Fibroblast of lung (primary cell): ENCODE measurements at regions not wholly inside any gene's neighbourhood (a gene's known extent, or its start where the extent isn't known, plus 50 kb on each side); places are given as distances from the start of the nearest gene placed in this dataset.

Experiments used
- DNase-seq, 2 donors: peaks; one replicate each; pipeline versions ENCODE4 v3.0.0 to v3.0.0-alpha.2; 2010; ENCODE audit warnings: low read depth in 2 of 2
- H2AFZ ChIP-seq: 2 replicates; pipeline ENCODE4 v1.5.1; 2012; ENCODE audit warnings: low read length, control low read depth, inconsistent platforms
- H3K27ac ChIP-seq: 2 replicates; pipeline ENCODE4 v1.5.1; 2011; ENCODE audit warnings: low read length, control low read depth; ENCODE audit not compliant: insufficient read depth
- H3K27me3 ChIP-seq: 2 replicates; pipeline ENCODE4 v1.5.1; 2011; ENCODE audit warnings: mild to moderate bottlenecking, low read length; ENCODE audit not compliant: control insufficient read depth, insufficient read depth
- H3K36me3 ChIP-seq: 2 replicates; pipeline ENCODE4 v1.5.1; 2011; ENCODE audit warnings: low read length; ENCODE audit not compliant: control insufficient read depth, insufficient read depth
- H3K4me1 ChIP-seq: 2 replicates; pipeline ENCODE4 v1.5.1; 2011; ENCODE audit warnings: low read length; ENCODE audit not compliant: control insufficient read depth, insufficient read depth; ENCODE audit errors: extremely low read depth
- H3K4me2 ChIP-seq: 2 replicates; pipeline ENCODE4 v1.5.1; 2011; ENCODE audit warnings: low read length, control low read depth; ENCODE audit not compliant: insufficient read depth; ENCODE audit errors: extremely low read depth
- H3K4me3 ChIP-seq, 4 experiments: fragments of 200-600 bp in 1 of 4; sonication (generic) in 1 of 4; replicated peaks in 1 of 4; 2 replicates each; pipeline ENCODE4 v1.5.1; 2011 to 2016; ENCODE audit warnings: low read length in 4 of 4, low read depth in 3 of 4, mild to moderate bottlenecking in 3 of 4, control low read depth in 2 of 4, inconsistent platforms in 1 of 4, mixed read lengths in 1 of 4; ENCODE audit not compliant: insufficient read depth in 1 of 4; ENCODE audit errors: control extremely low read depth in 1 of 4
- H3K79me2 ChIP-seq: 2 replicates; pipeline ENCODE4 v1.5.1; 2012; ENCODE audit warnings: mild to moderate bottlenecking, low read length, inconsistent platforms; ENCODE audit not compliant: control insufficient read depth, insufficient read depth
- H3K9ac ChIP-seq: 2 replicates; pipeline ENCODE4 v1.5.1; 2011; ENCODE audit warnings: mild to moderate bottlenecking, low read length, control low read depth; ENCODE audit not compliant: insufficient read depth
- H3K9me3 ChIP-seq: 2 replicates; pipeline ENCODE4 v1.5.1; 2012; ENCODE audit warnings: low read depth, low read length; ENCODE audit not compliant: control insufficient read depth, insufficient read depth
- H4K20me1 ChIP-seq: 2 replicates; pipeline ENCODE4 v1.5.1; 2011; ENCODE audit warnings: low read length; ENCODE audit not compliant: control insufficient read depth, insufficient read depth; ENCODE audit errors: extremely low read depth
- EZH2 ChIP-seq: IDR thresholded peaks from 2 replicates; pipeline ENCODE4 v1.5.1; 2012; ENCODE audit warnings: low read length, control low read depth, mild to moderate bottlenecking; ENCODE audit errors: missing control alignments
- TF ChIP-seq, protein P1 (sequence below), 2 donors: IDR thresholded peaks in 1 of 2; conservative IDR thresholded peaks in 1 of 2; 1 replicate in 1 of 2; 2 replicates in 1 of 2; pipeline ENCODE4 v1.5.1; 2011 to 2012; ENCODE audit warnings: low read length in 2 of 2, control low read depth in 1 of 2, inconsistent platforms in 1 of 2, low read depth in 1 of 2, mild to moderate bottlenecking in 1 of 2

DNA sequence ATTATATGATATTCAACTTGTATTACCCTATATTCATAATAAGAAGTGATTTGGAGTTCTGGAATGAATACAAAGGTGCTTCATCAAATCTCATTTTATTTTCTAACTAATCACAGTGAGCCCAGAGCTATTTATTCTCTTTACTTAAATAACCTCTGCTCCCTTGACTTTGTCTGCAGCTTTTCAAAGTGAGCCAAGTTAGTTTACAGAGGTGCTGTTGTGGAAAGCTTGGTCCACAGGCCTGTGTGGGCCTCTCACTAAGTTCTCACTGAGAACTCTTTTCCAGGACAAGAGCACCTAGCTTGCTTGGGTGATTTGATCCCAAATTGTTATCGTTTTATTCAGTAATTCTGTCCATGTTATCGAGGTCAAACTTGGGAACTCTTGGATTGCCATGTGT lies 319.3 kb downstream of the RFC3 start:
- TF ChIP-seq EZH2, result no peak
- TF ChIP-seq, protein P1, sequence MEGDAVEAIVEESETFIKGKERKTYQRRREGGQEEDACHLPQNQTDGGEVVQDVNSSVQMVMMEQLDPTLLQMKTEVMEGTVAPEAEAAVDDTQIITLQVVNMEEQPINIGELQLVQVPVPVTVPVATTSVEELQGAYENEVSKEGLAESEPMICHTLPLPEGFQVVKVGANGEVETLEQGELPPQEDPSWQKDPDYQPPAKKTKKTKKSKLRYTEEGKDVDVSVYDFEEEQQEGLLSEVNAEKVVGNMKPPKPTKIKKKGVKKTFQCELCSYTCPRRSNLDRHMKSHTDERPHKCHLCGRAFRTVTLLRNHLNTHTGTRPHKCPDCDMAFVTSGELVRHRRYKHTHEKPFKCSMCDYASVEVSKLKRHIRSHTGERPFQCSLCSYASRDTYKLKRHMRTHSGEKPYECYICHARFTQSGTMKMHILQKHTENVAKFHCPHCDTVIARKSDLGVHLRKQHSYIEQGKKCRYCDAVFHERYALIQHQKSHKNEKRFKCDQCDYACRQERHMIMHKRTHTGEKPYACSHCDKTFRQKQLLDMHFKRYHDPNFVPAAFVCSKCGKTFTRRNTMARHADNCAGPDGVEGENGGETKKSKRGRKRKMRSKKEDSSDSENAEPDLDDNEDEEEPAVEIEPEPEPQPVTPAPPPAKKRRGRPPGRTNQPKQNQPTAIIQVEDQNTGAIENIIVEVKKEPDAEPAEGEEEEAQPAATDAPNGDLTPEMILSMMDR (conservative IDR thresholded peaks at IDR 0.05 in 1 of 2, IDR thresholded peaks at IDR 0.05 in 1 of 2; ENCODE audit: low read depth in 1 of 2, low read length in 2 of 2), result no peak
- H3K9ac ChIP-seq, result no peak overlapping the region
- H3K27ac ChIP-seq, result no peak overlapping the region
- no peaks in the 10 kb centered on the region for H3K36me3 ChIP-seq
- no peak overlapping the region for H3K4me3 ChIP-seq
- H3K9me3 ChIP-seq, result no peaks in the 10 kb centered on the region
- H2AFZ ChIP-seq, result no peak overlapping the region
- no peak overlapping the region for H3K4me2 ChIP-seq
- H3K27me3 ChIP-seq, result no peaks in the 10 kb centered on the region
- no peak for DNase-seq
- H4K20me1 ChIP-seq, result no peaks in the 10 kb centered on the region
- no peaks in the 10 kb centered on the region for H3K4me1 ChIP-seq
- no peaks in the 10 kb centered on the region for H3K79me2 ChIP-seq

DNA sequence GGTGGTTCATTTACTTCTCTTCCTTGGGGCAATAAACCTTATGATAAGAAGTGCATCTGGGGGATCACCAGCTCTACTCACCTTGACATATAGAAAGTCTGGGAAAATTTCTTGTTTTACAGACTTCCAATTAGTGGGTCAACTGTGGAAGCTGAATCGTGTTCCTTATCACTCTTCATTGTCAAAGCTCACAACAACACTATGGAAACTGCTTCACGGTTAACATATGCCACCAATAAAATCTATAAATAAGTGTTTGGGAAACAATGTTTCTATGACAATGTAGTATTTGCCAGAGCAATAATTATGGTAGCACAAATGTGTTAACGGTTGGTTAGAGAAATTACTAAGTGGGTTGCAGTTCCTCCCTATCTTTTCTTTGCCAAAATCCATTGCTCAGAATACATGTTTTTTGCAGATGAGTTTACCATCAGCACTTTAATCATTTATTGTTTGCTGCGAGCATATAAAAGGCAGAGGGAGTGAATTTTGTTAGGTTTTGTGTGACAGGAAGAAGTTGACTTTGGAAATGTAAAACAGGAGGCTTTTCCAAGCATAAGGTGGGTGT lies 321.8 kb downstream of the RFC3 start:
- no peaks in the 10 kb centered on the region for H4K20me1 ChIP-seq
- DNase-seq, result no peak
- no peak overlapping the region for H2AFZ ChIP-seq
- no peaks in the 10 kb centered on the region for H3K27me3 ChIP-seq
- no peak overlapping the region for H3K4me3 ChIP-seq
- H3K79me2 ChIP-seq, result no peaks in the 10 kb centered on the region
- H3K9me3 ChIP-seq, result no peaks in the 10 kb centered on the region
- H3K9ac ChIP-seq, result no peak overlapping the region
- H3K36me3 ChIP-seq, result no peaks in the 10 kb centered on the region
- no peak overlapping the region for H3K27ac ChIP-seq
- no peak for TF ChIP-seq EZH2
- TF ChIP-seq, protein P1 (conservative IDR thresholded peaks at IDR 0.05 in 1 of 2, IDR thresholded peaks at IDR 0.05 in 1 of 2; ENCODE audit: low read depth in 1 of 2, low read length in 2 of 2), result no peak
- no peaks in the 10 kb centered on the region for H3K4me1 ChIP-seq
- H3K4me2 ChIP-seq, result no peak overlapping the region

DNA sequence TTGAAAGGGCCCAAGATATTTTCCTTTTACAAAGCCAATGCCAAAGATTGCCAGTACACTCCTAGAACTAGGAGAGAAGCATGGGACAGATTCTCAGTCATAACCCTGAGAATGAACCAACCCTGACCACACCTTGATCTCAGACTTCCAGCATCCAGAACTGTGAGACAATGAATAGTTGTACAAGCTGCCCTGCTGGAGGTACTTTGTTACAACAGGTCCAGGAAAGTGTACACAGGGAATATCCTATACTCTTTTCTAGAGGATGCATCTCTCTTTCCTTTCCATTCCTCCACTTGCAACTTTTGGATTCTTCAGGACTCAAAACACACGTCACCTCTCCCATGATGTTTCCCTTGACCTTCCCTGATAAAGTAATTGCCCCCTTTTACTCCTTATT lies 325.7 kb downstream of the RFC3 start:
- H3K9me3 ChIP-seq, result no peaks in the 10 kb centered on the region
- DNase-seq, result no peak
- no peaks in the 10 kb centered on the region for H3K79me2 ChIP-seq
- H2AFZ ChIP-seq, result no peak overlapping the region
- no peaks in the 10 kb centered on the region for H3K27me3 ChIP-seq
- H3K4me3 ChIP-seq, result no peak overlapping the region
- H4K20me1 ChIP-seq, result no peaks in the 10 kb centered on the region
- H3K27ac ChIP-seq, result no peak overlapping the region
- H3K9ac ChIP-seq, result no peak overlapping the region
- H3K36me3 ChIP-seq, result no peaks in the 10 kb centered on the region
- no peaks in the 10 kb centered on the region for H3K4me1 ChIP-seq
- H3K4me2 ChIP-seq, result no peak overlapping the region
- TF ChIP-seq, protein P1 (conservative IDR thresholded peaks at IDR 0.05 in 1 of 2, IDR thresholded peaks at IDR 0.05 in 1 of 2; ENCODE audit: low read depth in 1 of 2, low read length in 2 of 2), result no peak
- TF ChIP-seq EZH2, result no peak
